ENCODE measurements at regions not wholly inside any gene's neighbourhood (a gene's known extent, or its start where the extent isn't known, plus 50 kb on each side); places are given as distances from the start of the nearest gene placed in this dataset.

DNA sequence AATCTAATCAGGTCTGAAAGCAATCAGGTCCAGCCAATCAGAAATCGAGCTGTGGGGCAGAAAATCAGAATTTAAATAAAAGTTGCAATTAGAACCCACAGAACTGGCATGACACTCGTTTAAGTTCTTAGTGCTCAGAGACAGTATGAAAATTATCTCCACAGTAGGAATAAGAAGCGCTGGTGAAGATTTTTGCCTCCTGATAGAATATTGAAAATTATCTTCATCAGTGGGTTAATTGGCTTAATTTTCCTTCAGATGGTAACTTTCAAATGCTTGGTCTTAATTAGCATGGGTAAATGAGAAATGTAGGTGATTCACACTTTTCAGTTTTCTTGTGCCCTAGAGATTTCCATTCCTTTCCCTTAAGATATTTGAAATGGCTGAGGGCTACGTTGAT lies 109.1 kb upstream of the MDFIC2 start:
- Histone ChIP-seq H3K4me2 (no peak overlapping the region), H2AFZ (ENCODE audit: low read depth) (no peak overlapping the region), H3K9ac (no peak overlapping the region), H3K4me1 (ENCODE audit: control insufficient read depth in 1 of 2, insufficient read depth in 2 of 2, low read depth in 1 of 2, low read length in 1 of 2) (no peaks in the 10 kb centered on the region), H3K36me3 (replicated peaks in 1 of 2; ENCODE audit: control insufficient read depth in 1 of 2, insufficient read depth in 2 of 2, low read length in 1 of 2) (no peaks in the 10 kb centered on the region), H3K9me2 (no peaks in the 10 kb centered on the region), H3K79me2 (ENCODE audit: insufficient read depth) (no peaks in the 10 kb centered on the region), H3K4me3 (ENCODE audit: low read depth in 2 of 2, low read length in 1 of 2) (no peak overlapping the region), H4K20me1 (ENCODE audit: insufficient read depth) (no peaks in the 10 kb centered on the region), H3F3A (replicated peaks; ENCODE audit: insufficient read depth) (no peaks in the 10 kb centered on the region), H3K27me3 (ENCODE audit: insufficient read depth) (no peaks in the 10 kb centered on the region), H3K27ac (ENCODE audit: low read depth in 2 of 2, low read length in 1 of 2) (no peak overlapping the region), H3K9me3 (no peaks in the 10 kb centered on the region)
- ChIA-PET CTCF (interaction anchor here (1.2 kb wide), 1 partner anchor 17 kb away, joined by 3 read pairs; no protein-coding TSS in a partner anchor), POLR2A (no interaction called here)
- DNase-seq: no peak
- TF ChIP-seq TAF1 (IDR thresholded peaks at IDR 0.05; ENCODE audit: borderline replicate concordance, low read depth, low read length) (no peak), SMC3 (IDR thresholded peaks at IDR 0.05; ENCODE audit: low read depth, low read length) (no peak), CHD2 (IDR thresholded peaks at IDR 0.05; ENCODE audit: low read length, partially characterized antibody) (no peak), EZH2phosphoT487 (IDR thresholded peaks at IDR 0.05; ENCODE audit: borderline replicate concordance, low read depth) (no peak), YY1 (IDR thresholded peaks at IDR 0.05; ENCODE audit: low read depth) (no peak), USF2 (IDR thresholded peaks at IDR 0.05; ENCODE audit: borderline replicate concordance, low read depth, low read length) (no peak), FOSL2 (IDR thresholded peaks at IDR 0.05; ENCODE audit: borderline replicate concordance, low read depth) (no peak)
- WGBS (ENCODE audit: low lambda C conversion rate): 24% methylated on average over 4 of the region's 4 CpGs

DNA sequence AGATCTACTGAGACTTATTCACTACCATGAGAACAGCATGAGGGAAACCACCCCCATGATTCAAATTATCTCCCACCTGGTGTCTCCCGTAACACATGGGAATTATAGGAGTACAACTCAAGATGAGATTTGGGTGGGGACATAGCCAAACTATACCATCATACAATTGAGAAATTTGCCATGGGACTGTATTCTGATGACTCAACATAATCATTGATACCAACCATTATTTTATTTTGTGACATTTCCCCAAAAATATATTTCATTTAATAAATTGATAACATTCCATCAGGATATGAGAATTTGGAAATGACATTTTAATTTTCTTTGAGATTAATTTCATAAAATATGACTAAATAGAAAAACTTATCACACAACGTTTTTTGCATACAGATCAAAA lies 96.6 kb upstream of the MDFIC2 start:
- Histone ChIP-seq H3K9ac (no peak overlapping the region), H3K4me3 (ENCODE audit: low read depth in 2 of 2, low read length in 1 of 2) (no peak overlapping the region), H3K4me1 (ENCODE audit: control insufficient read depth in 1 of 2, insufficient read depth in 2 of 2, low read depth in 1 of 2, low read length in 1 of 2) (no peaks in the 10 kb centered on the region), H3K27ac (ENCODE audit: low read depth in 2 of 2, low read length in 1 of 2) (no peak overlapping the region), H3K9me2 (no peaks in the 10 kb centered on the region), H2AFZ (ENCODE audit: low read depth) (no peak overlapping the region), H3F3A (replicated peaks; ENCODE audit: insufficient read depth) (no peaks in the 10 kb centered on the region), H3K36me3 (replicated peaks in 1 of 2; ENCODE audit: control insufficient read depth in 1 of 2, insufficient read depth in 2 of 2, low read length in 1 of 2) (no peaks in the 10 kb centered on the region), H3K4me2 (no peak overlapping the region), H3K27me3 (ENCODE audit: insufficient read depth) (no peaks in the 10 kb centered on the region), H4K20me1 (ENCODE audit: insufficient read depth) (no peaks in the 10 kb centered on the region), H3K9me3 (no peaks in the 10 kb centered on the region), H3K79me2 (ENCODE audit: insufficient read depth) (no peaks in the 10 kb centered on the region)
- ChIA-PET POLR2A (no interaction called here), CTCF (no interaction called here)
- TF ChIP-seq GABPA (IDR thresholded peaks at IDR 0.05; ENCODE audit: low read depth) (no peak), ZBTB33 (IDR thresholded peaks at IDR 0.05; ENCODE audit: borderline replicate concordance, low read depth) (no peak), NFIC (IDR thresholded peaks at IDR 0.05; ENCODE audit: borderline replicate concordance) (no peak), TCF12 (IDR thresholded peaks at IDR 0.05) (no peak), SIN3A (IDR thresholded peaks at IDR 0.05; ENCODE audit: borderline replicate concordance, low read depth, low read length) (no peak), MAX (IDR thresholded peaks at IDR 0.05; ENCODE audit: low read depth) (no peak), TAF1 (IDR thresholded peaks at IDR 0.05; ENCODE audit: borderline replicate concordance, low read depth, low read length) (no peak), MXI1 (IDR thresholded peaks at IDR 0.05; ENCODE audit: low read depth, low read length) (no peak), NRF1 (IDR thresholded peaks at IDR 0.05; ENCODE audit: low read depth, low read length) (no peak), ELF1 (IDR thresholded peaks at IDR 0.05) (no peak), EP300 (IDR thresholded peaks at IDR 0.05; ENCODE audit: borderline replicate concordance in 1 of 2, low read depth in 1 of 2, low read length in 1 of 2) (no peak)
- TF ChIP-seq, protein P1, sequence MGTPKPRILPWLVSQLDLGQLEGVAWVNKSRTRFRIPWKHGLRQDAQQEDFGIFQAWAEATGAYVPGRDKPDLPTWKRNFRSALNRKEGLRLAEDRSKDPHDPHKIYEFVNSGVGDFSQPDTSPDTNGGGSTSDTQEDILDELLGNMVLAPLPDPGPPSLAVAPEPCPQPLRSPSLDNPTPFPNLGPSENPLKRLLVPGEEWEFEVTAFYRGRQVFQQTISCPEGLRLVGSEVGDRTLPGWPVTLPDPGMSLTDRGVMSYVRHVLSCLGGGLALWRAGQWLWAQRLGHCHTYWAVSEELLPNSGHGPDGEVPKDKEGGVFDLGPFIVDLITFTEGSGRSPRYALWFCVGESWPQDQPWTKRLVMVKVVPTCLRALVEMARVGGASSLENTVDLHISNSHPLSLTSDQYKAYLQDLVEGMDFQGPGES (IDR thresholded peaks at IDR 0.05; ENCODE audit: low read depth, low read length): no peak
- no peak for DNase-seq
- WGBS (ENCODE audit: low lambda C conversion rate): 32% methylated on average over 2 of the region's 2 CpGs
